SK-N-MC (cell line): ENCODE measurements at regions not wholly inside any gene's neighbourhood (a gene's known extent, or its start where the extent isn't known, plus 50 kb on each side); places are given as distances from the start of the nearest gene placed in this dataset.

Source experiments
- DNase-seq: peaks from one replicate; pipeline ENCODE4 v3.0.0-alpha.2; 2011; ENCODE audit warnings: low read depth, low spot score
- H3K27ac ChIP-seq: fragments of 200-600 bp; sonication (generic); 2 replicates; pipeline ENCODE4 v1.5.1; 2016; ENCODE audit warnings: mixed run types
- H3K36me3 ChIP-seq: fragments of 200-600 bp; sonication (generic); 2 replicates; pipeline ENCODE4 v1.6.1; 2017; ENCODE audit warnings: antibody characterized with exemption, low read length, mixed read lengths; ENCODE audit not compliant: insufficient read depth
- H3K4me3 ChIP-seq: fragments of 200-600 bp; sonication (generic); 2 replicates; pipeline ENCODE4 v1.5.1; 2016
- H3K9ac ChIP-seq: fragments of 200-600 bp; sonication (generic); 2 replicates; pipeline ENCODE4 v1.8.0; 2017; ENCODE audit warnings: mixed run types, mixed read lengths; ENCODE audit not compliant: insufficient read length
- H3K9me3 ChIP-seq: fragments of 200-600 bp; sonication (generic); 2 replicates; pipeline ENCODE4 v1.6.1; 2017; ENCODE audit warnings: low read depth, mild to moderate bottlenecking, antibody characterized with exemption, low read length, moderate library complexity, mixed read lengths
- EZH2 ChIP-seq: fragments of 200-600 bp; sonication (generic); IDR thresholded peaks from one replicate; pipeline ENCODE4 v1.6.1; 2017; ENCODE audit warnings: antibody characterized with exemption
- FOXP2 ChIP-seq: optimal IDR thresholded peaks from 2 replicates; pipeline ENCODE3; 2011; ENCODE audit warnings: mild to moderate bottlenecking, moderate library complexity; ENCODE audit not compliant: insufficient read depth; ENCODE audit errors: extremely low read length, control extremely low read depth
- POLR2AphosphoS5 ChIP-seq: IDR thresholded peaks from 2 replicates; pipeline ENCODE4 v1.6.1; 2012; ENCODE audit warnings: mild to moderate bottlenecking, low read depth, low read length, borderline replicate concordance

GRCh38 chr2:12334412-12334966 lies 382.2 kb upstream of the TRIB2 start:
- DNase-seq: no peak
- no peak overlapping the region for H3K9ac ChIP-seq
- no peak for TF ChIP-seq FOXP2
- TF ChIP-seq EZH2: no peak
- TF ChIP-seq POLR2AphosphoS5: no peak
- H3K36me3 ChIP-seq: no peaks in the 10 kb centered on the region
- H3K4me3 ChIP-seq: no peak overlapping the region
- H3K9me3 ChIP-seq: no peaks in the 10 kb centered on the region
- no peak overlapping the region for H3K27ac ChIP-seq

- Histone ChIP-seq H3K4me3 (no peak overlapping the region), H3K9ac (no peak overlapping the region), H3K36me3 (no peaks in the 10 kb centered on the region), H3K9me3 (no peaks in the 10 kb centered on the region), H3K27ac (no peak overlapping the region)
- DNase-seq: no peak
- TF ChIP-seq FOXP2: no peak
- TF ChIP-seq POLR2AphosphoS5: no peak
- TF ChIP-seq EZH2: no peak
Observed at GRCh38 chr2:12335131-12335530, 381.6 kb upstream of the TRIB2 start.

- TF ChIP-seq FOXP2 (no peak), EZH2 (no peak), POLR2AphosphoS5 (no peak)
- no peak for DNase-seq
- Histone ChIP-seq H3K9ac (no peak overlapping the region), H3K9me3 (no peaks in the 10 kb centered on the region), H3K4me3 (no peak overlapping the region), H3K27ac (no peak overlapping the region), H3K36me3 (no peaks in the 10 kb centered on the region)
Observed at GRCh38 chr2:12335995-12336394, 380.7 kb upstream of the TRIB2 start.

- Histone ChIP-seq H3K9ac (no peak overlapping the region), H3K4me3 (no peak overlapping the region), H3K36me3 (no peaks in the 10 kb centered on the region), H3K27ac (no peak overlapping the region), H3K9me3 (no peaks in the 10 kb centered on the region)
- no peak for DNase-seq
- TF ChIP-seq EZH2 (no peak), POLR2AphosphoS5 (no peak), FOXP2 (no peak)
Observed at GRCh38 chr2:12338946-12339697, 377.6 kb upstream of the TRIB2 start.

- Histone ChIP-seq H3K9ac (no peak overlapping the region), H3K4me3 (no peak overlapping the region), H3K9me3 (no peaks in the 10 kb centered on the region), H3K27ac (no peak overlapping the region), H3K36me3 (no peaks in the 10 kb centered on the region)
- no peak for DNase-seq
- TF ChIP-seq EZH2 (no peak), FOXP2 (no peak), POLR2AphosphoS5 (no peak)
Observed at GRCh38 chr2:12340164-12340563, 376.6 kb upstream of the TRIB2 start.

GRCh38 chr2:12341215-12341614 lies 375.5 kb upstream of the TRIB2 start:
- no peak overlapping the region for H3K27ac ChIP-seq
- H3K9ac ChIP-seq: no peak overlapping the region
- H3K36me3 ChIP-seq: no peaks in the 10 kb centered on the region
- no peak overlapping the region for H3K4me3 ChIP-seq
- TF ChIP-seq FOXP2 (no peak), EZH2 (no peak), POLR2AphosphoS5 (no peak)
- no peak for DNase-seq
- no peaks in the 10 kb centered on the region for H3K9me3 ChIP-seq

- Histone ChIP-seq H3K9me3 (no peaks in the 10 kb centered on the region), H3K36me3 (no peaks in the 10 kb centered on the region), H3K9ac (no peak overlapping the region), H3K27ac (no peak overlapping the region), H3K4me3 (no peak overlapping the region)
- TF ChIP-seq FOXP2 (no peak), EZH2 (no peak)
- no peak for DNase-seq
Observed at GRCh38 chr2:12341920-12342319, 374.8 kb upstream of the TRIB2 start.

- Histone ChIP-seq H3K9me3 (no peaks in the 10 kb centered on the region), H3K36me3 (no peaks in the 10 kb centered on the region), H3K4me3 (no peak overlapping the region), H3K27ac (no peak overlapping the region), H3K9ac (no peak overlapping the region)
- TF ChIP-seq EZH2: no peak
- no peak for TF ChIP-seq FOXP2
- TF ChIP-seq POLR2AphosphoS5: no peak
- DNase-seq: no peak
Observed at GRCh38 chr2:12343141-12343540, 373.6 kb upstream of the TRIB2 start.

GRCh38 chr2:12347066-12347493 lies 369.7 kb upstream of the TRIB2 start:
- Histone ChIP-seq H3K36me3 (no peaks in the 10 kb centered on the region), H3K27ac (no peak overlapping the region), H3K9ac (no peak overlapping the region), H3K4me3 (no peak overlapping the region), H3K9me3 (no peaks in the 10 kb centered on the region)
- TF ChIP-seq POLR2AphosphoS5 (no peak), EZH2 (no peak), FOXP2 (no peak)
- DNase-seq: no peak
